Esophagus muscularis mucosa (tissue), 4 donors: ENCODE measurements at regions not wholly inside any gene's neighbourhood (a gene's known extent, or its start where the extent isn't known, plus 50 kb on each side); places are given as distances from the start of the nearest gene placed in this dataset.

Source experiments
- CTCF ChIP-seq, 3 experiments: fragments of 200-600 bp in 2 of 3; fragments of 450-650 bp in 1 of 3; sonication (generic) in 2 of 3; IDR thresholded peaks; one replicate each; pipeline ENCODE4 v1.5.1; 2017 to 2019; ENCODE audit warnings: antibody characterized with exemption in 3 of 3, mild to moderate bottlenecking in 2 of 3, moderate library complexity in 1 of 3
- EP300 ChIP-seq: sonication (generic); formaldehyde crosslinking; IDR thresholded peaks from one replicate; pipeline ENCODE4 v1.6.1; 2017; ENCODE audit warnings: antibody characterized with exemption
- POLR2A ChIP-seq: fragments of 450-650 bp; IDR thresholded peaks from one replicate; pipeline ENCODE4 v1.6.1; 2017; ENCODE audit warnings: antibody characterized with exemption, moderate library complexity, mild to moderate bottlenecking, low read depth

GRCh38 chr7:22586101-22586785 is 86.3 kb upstream of the STEAP1B start:
- TF ChIP-seq CTCF (IDR thresholded peaks at IDR 0.05) (no peak), POLR2A (no peak), EP300 (no peak)
